WI38 (cell line): ENCODE measurements at regions not wholly inside any gene's neighbourhood (a gene's known extent, or its start where the extent isn't known, plus 50 kb on each side); places are given as distances from the start of the nearest gene placed in this dataset.

Experiments used
- H3K4me3 ChIP-seq: 2 replicates; pipeline ENCODE4 v1.5.1; 2011; ENCODE audit warnings: low read depth, mild to moderate bottlenecking, control low read depth, low read length
- CTCF ChIP-seq: IDR thresholded peaks from 2 replicates; pipeline ENCODE4 v1.5.1; 2012; ENCODE audit warnings: low read depth, mild to moderate bottlenecking, control low read depth, low read length

- no peak for TF ChIP-seq CTCF
- H3K4me3 ChIP-seq, result no peak overlapping the region
These were observed 173.4 kb upstream of the PMEPA1 start for GRCh38 chr20:57883224-57883623.

GRCh38 chr20:57882451-57883161, 172.8 kb upstream of the PMEPA1 start:
- H3K4me3 ChIP-seq, result no peak overlapping the region
- no peak for TF ChIP-seq CTCF

- no peak overlapping the region for H3K4me3 ChIP-seq
- TF ChIP-seq CTCF, result no peak
These were observed 171.9 kb upstream of the PMEPA1 start for GRCh38 chr20:57881466-57882385.

- no peak overlapping the region for H3K4me3 ChIP-seq
- no peak for TF ChIP-seq CTCF
These were observed 170.7 kb upstream of the PMEPA1 start for GRCh38 chr20:57880571-57880892.

GRCh38 chr20:57879779-57880570, 170.2 kb upstream of the PMEPA1 start:
- H3K4me3 ChIP-seq, result no peak overlapping the region
- no peak for TF ChIP-seq CTCF

GRCh38 chr20:57879437-57879778, 169.6 kb upstream of the PMEPA1 start:
- TF ChIP-seq CTCF, result no peak
- H3K4me3 ChIP-seq, result no peak overlapping the region
